ENCODE measurements at regions not wholly inside any gene's neighbourhood (a gene's known extent, or its start where the extent isn't known, plus 50 kb on each side); places are given as distances from the start of the nearest gene placed in this dataset. TPM values are rescaled to one million over a fixed set of nuclear protein-coding genes. Genes with fewer than 3 reads are reported as not detected.
A peak's percentile ranks its signal among the peaks of the same experiment; 100 is the strongest.

- H4K5ac ChIP-seq (ENCODE audit: low read length): no peak overlapping the region
- H3K4ac ChIP-seq (ENCODE audit: low read depth, low read length): no peak overlapping the region
- no CpG with 5 or more reads among the region's 6 CpGs for WGBS (ENCODE audit: extremely low coverage, insufficient coverage, low lambda C conversion rate)
- H2AK5ac ChIP-seq (ENCODE audit: low read length): no peak overlapping the region
- peaks cover 6% of the 10 kb centered on the region for H3K4me1 ChIP-seq (ENCODE audit: control insufficient read depth, low read depth, low read length)
- H3K56ac ChIP-seq (ENCODE audit: low read length): no peak overlapping the region
- no peaks in the 10 kb centered on the region for H3K36me3 ChIP-seq (ENCODE audit: control insufficient read depth, insufficient read depth, low read length)
- no peaks in the 10 kb centered on the region for H3K79me2 ChIP-seq (ENCODE audit: control insufficient read depth, insufficient read depth, low read length)
- H3K9ac ChIP-seq (ENCODE audit: low read length): no peak overlapping the region
- no peak overlapping the region for H3K23ac ChIP-seq (ENCODE audit: low read length)
- no peak overlapping the region for H3K18ac ChIP-seq (ENCODE audit: low read length)
- no peak overlapping the region for H4K8ac ChIP-seq (ENCODE audit: low read depth, low read length)
- H2BK15ac ChIP-seq (replicated peaks; ENCODE audit: low read depth): no peak overlapping the region
- DNase-seq: no peak
- H3K4me3 ChIP-seq (ENCODE audit: low read length): no peak overlapping the region
- H3K27ac ChIP-seq (ENCODE audit: low read depth, low read length): no peak overlapping the region
- no peaks in the 10 kb centered on the region for H3K79me1 ChIP-seq (ENCODE audit: low read length)
- H3K4me2 ChIP-seq (ENCODE audit: low read length): no peak overlapping the region
- H2BK120ac ChIP-seq (ENCODE audit: low read depth, low read length): no peak overlapping the region
- no peak overlapping the region for H2BK5ac ChIP-seq (ENCODE audit: low read length)
- H3K27me3 ChIP-seq (ENCODE audit: insufficient read depth, low read length, poor library complexity): no peaks in the 10 kb centered on the region
Observed at GRCh38 chr3:168156479-168156878, 60.8 kb upstream of the GOLIM4 start.

GRCh38 chr3:168155303-168155702 is 59.6 kb upstream of the GOLIM4 start:
- Histone ChIP-seq H2BK5ac (ENCODE audit: low read length) (no peak overlapping the region), H2AK5ac (ENCODE audit: low read length) (no peak overlapping the region), H3K4ac (ENCODE audit: low read depth, low read length) (no peak overlapping the region), H3K23ac (ENCODE audit: low read length) (no peak overlapping the region), H3K79me1 (ENCODE audit: low read length) (no peaks in the 10 kb centered on the region), H3K18ac (ENCODE audit: low read length) (no peak overlapping the region), H3K79me2 (ENCODE audit: control insufficient read depth, insufficient read depth, low read length) (no peaks in the 10 kb centered on the region), H3K9ac (ENCODE audit: low read length) (no peak overlapping the region), H3K56ac (ENCODE audit: low read length) (no peak overlapping the region), H3K4me2 (ENCODE audit: low read length) (no peak overlapping the region), H4K5ac (ENCODE audit: low read length) (no peak overlapping the region), H3K4me3 (ENCODE audit: low read length) (no peak overlapping the region), H3K4me1 (ENCODE audit: control insufficient read depth, low read depth, low read length) (peaks cover 6% of the 10 kb centered on the region), H3K27me3 (ENCODE audit: insufficient read depth, low read length, poor library complexity) (no peaks in the 10 kb centered on the region), H2BK120ac (ENCODE audit: low read depth, low read length) (no peak overlapping the region), H3K36me3 (ENCODE audit: control insufficient read depth, insufficient read depth, low read length) (no peaks in the 10 kb centered on the region), H3K27ac (ENCODE audit: low read depth, low read length) (no peak overlapping the region), H4K8ac (ENCODE audit: low read depth, low read length) (no peak overlapping the region), H2BK15ac (replicated peaks; ENCODE audit: low read depth) (no peak overlapping the region)
- DNase-seq: peak; percentile 25

- no peak overlapping the region for H3K18ac ChIP-seq (ENCODE audit: low read length)
- H4K5ac ChIP-seq (ENCODE audit: low read length): no peak overlapping the region
- no peak overlapping the region for H4K8ac ChIP-seq (ENCODE audit: low read depth, low read length)
- no peaks in the 10 kb centered on the region for H3K79me1 ChIP-seq (ENCODE audit: low read length)
- no peak overlapping the region for H3K27ac ChIP-seq (ENCODE audit: low read depth, low read length)
- peaks cover 6% of the 10 kb centered on the region for H3K4me1 ChIP-seq (ENCODE audit: control insufficient read depth, low read depth, low read length)
- no peaks in the 10 kb centered on the region for H3K36me3 ChIP-seq (ENCODE audit: control insufficient read depth, insufficient read depth, low read length)
- H3K4ac ChIP-seq (ENCODE audit: low read depth, low read length): no peak overlapping the region
- no peak for DNase-seq
- no CpG with 5 or more reads among the region's 2 CpGs for WGBS (ENCODE audit: extremely low coverage, insufficient coverage, low lambda C conversion rate)
- no peak overlapping the region for H3K4me2 ChIP-seq (ENCODE audit: low read length)
- no peak overlapping the region for H2BK120ac ChIP-seq (ENCODE audit: low read depth, low read length)
- no peak overlapping the region for H3K56ac ChIP-seq (ENCODE audit: low read length)
- H3K27me3 ChIP-seq (ENCODE audit: insufficient read depth, low read length, poor library complexity): no peaks in the 10 kb centered on the region
- H3K4me3 ChIP-seq (ENCODE audit: low read length): no peak overlapping the region
- H3K79me2 ChIP-seq (ENCODE audit: control insufficient read depth, insufficient read depth, low read length): no peaks in the 10 kb centered on the region
- no peak overlapping the region for H3K23ac ChIP-seq (ENCODE audit: low read length)
- H2BK5ac ChIP-seq (ENCODE audit: low read length): no peak overlapping the region
- H3K9ac ChIP-seq (ENCODE audit: low read length): no peak overlapping the region
- no peak overlapping the region for H2AK5ac ChIP-seq (ENCODE audit: low read length)
- H2BK15ac ChIP-seq (replicated peaks; ENCODE audit: low read depth): no peak overlapping the region
Observed at GRCh38 chr3:168154089-168154488, 58.4 kb upstream of the GOLIM4 start.

DNA sequence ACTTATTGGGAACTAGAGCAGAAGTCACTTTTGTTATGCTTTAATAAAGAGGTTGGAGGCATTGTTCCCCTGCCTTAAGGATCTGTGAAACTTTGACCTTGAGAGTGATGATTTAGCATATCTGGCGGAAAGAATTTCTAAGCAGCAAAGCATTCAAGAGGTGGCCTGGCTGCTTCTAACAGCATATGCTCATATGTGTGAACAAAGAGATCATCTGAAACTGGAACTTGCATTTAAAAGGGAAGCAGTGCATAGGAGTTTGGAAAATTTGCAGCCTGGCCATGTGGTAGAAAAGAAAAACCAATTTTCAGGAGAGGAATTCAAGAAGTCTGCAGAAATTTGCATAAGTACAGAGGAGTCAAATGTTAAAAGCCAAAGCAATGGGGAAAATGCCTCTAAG is 56.4 kb upstream of the GOLIM4 start:
- no peak overlapping the region for H3K27ac ChIP-seq (ENCODE audit: low read depth, low read length)
- peaks cover 6% of the 10 kb centered on the region for H3K4me1 ChIP-seq (ENCODE audit: control insufficient read depth, low read depth, low read length)
- H3K79me2 ChIP-seq (ENCODE audit: control insufficient read depth, insufficient read depth, low read length): no peaks in the 10 kb centered on the region
- H3K9ac ChIP-seq (ENCODE audit: low read length): no peak overlapping the region
- H3K23ac ChIP-seq (ENCODE audit: low read length): no peak overlapping the region
- WGBS (ENCODE audit: extremely low coverage, insufficient coverage, low lambda C conversion rate): no CpG with 5 or more reads among the region's 1 CpG
- peak; percentile 21 for DNase-seq
- no peaks in the 10 kb centered on the region for H3K36me3 ChIP-seq (ENCODE audit: control insufficient read depth, insufficient read depth, low read length)
- no peaks in the 10 kb centered on the region for H3K79me1 ChIP-seq (ENCODE audit: low read length)
- H3K18ac ChIP-seq (ENCODE audit: low read length): no peak overlapping the region
- H2BK15ac ChIP-seq (replicated peaks; ENCODE audit: low read depth): no peak overlapping the region
- H4K8ac ChIP-seq (ENCODE audit: low read depth, low read length): no peak overlapping the region
- no peak overlapping the region for H3K56ac ChIP-seq (ENCODE audit: low read length)
- H3K4ac ChIP-seq (ENCODE audit: low read depth, low read length): no peak overlapping the region
- H3K4me2 ChIP-seq (ENCODE audit: low read length): no peak overlapping the region
- H3K4me3 ChIP-seq (ENCODE audit: low read length): no peak overlapping the region
- H3K27me3 ChIP-seq (ENCODE audit: insufficient read depth, low read length, poor library complexity): no peaks in the 10 kb centered on the region
- H2BK120ac ChIP-seq (ENCODE audit: low read depth, low read length): no peak overlapping the region
- no peak overlapping the region for H4K5ac ChIP-seq (ENCODE audit: low read length)
- H2BK5ac ChIP-seq (ENCODE audit: low read length): no peak overlapping the region
- no peak overlapping the region for H2AK5ac ChIP-seq (ENCODE audit: low read length)

Small RNA genes in the stretch of these regions (small RNA-seq; reads per million reads assigned to genes)
- gene MIR551B (ENCODE audit: insufficient read depth): 67.2 reads per million, percentile 95 among the genes with 10 or more reads in this experiment
- gene RNU2-20P (ENCODE audit: insufficient read depth): not detected

All from mesendoderm (in vitro differentiated cells).